Endothelial cell of umbilical vein (primary cell): ENCODE measurements at regions not wholly inside any gene's neighbourhood (a gene's known extent, or its start where the extent isn't known, plus 50 kb on each side); places are given as distances from the start of the nearest gene placed in this dataset.

ENCODE experiments used
- BruUV-seq: library from RNA; stranded (reverse); fragments of 400-500 nt; replicated peaks from 2 replicates; lab custom pipeline; 2021; lab: Mats Ljungman, UMichigan
- CTCF ChIA-PET: fragments of 300-600, 350-600 bp; sonication (Branson Sonifier 250); formaldehyde crosslinking; loops from one replicate; lab custom pipeline; 2021; ENCODE audit warnings: antibody characterized with exemption, inconsistent platforms; lab: Charles Lee
- POLR2A ChIA-PET: fragments of 300-600, 350-600 bp; sonication (Branson Sonifier 250); formaldehyde crosslinking; loops from one replicate; lab custom pipeline; 2021; ENCODE audit warnings: antibody characterized with exemption, inconsistent platforms; lab: Charles Lee
- DNase-seq: peaks from one replicate; pipeline ENCODE4 v3.0.0-alpha.2; 2011; ENCODE audit warnings: low read depth, low spot score
- FAIRE-seq: peaks from 2 replicates; lab custom pipeline; 2011; peaks lifted over from hg19 to GRCh38; lab: Jason Lieb, UNC
- H2AFZ ChIP-seq: 2 replicates; pipeline ENCODE4 v1.6.0; 2012; ENCODE audit warnings: low read depth, low read length, control low read depth, inconsistent platforms
- H3K27ac ChIP-seq: 2 replicates; pipeline ENCODE4 v1.5.1; 2011; ENCODE audit warnings: low read depth, mild to moderate bottlenecking, control low read depth, low read length, moderate library complexity; ENCODE audit not compliant: insufficient read depth
- H3K27me3 ChIP-seq, 2 experiments: 2 replicates each; pipeline versions ENCODE4 v1.6.0 to v1.6.1; 2011; ENCODE audit warnings: low read length in 2 of 2, mixed read lengths in 1 of 2; ENCODE audit not compliant: control insufficient read depth in 2 of 2, insufficient read depth in 2 of 2
- H3K36me3 ChIP-seq, 2 experiments: 2 replicates in 1 of 2; 3 replicates in 1 of 2; pipeline ENCODE4 v1.5.1; 2011; ENCODE audit warnings: low read length in 2 of 2, mild to moderate bottlenecking in 1 of 2, moderate library complexity in 1 of 2; ENCODE audit not compliant: control insufficient read depth in 2 of 2, insufficient read depth in 2 of 2; ENCODE audit errors: extremely low read depth in 1 of 2
- H3K4me1 ChIP-seq: 3 replicates; pipeline ENCODE4 v1.5.1; 2011; ENCODE audit warnings: mild to moderate bottlenecking, low read length; ENCODE audit not compliant: control insufficient read depth, insufficient read depth; ENCODE audit errors: extremely low read depth
- H3K4me2 ChIP-seq: 2 replicates; pipeline ENCODE4 v1.6.1; 2011; ENCODE audit warnings: low read length, control low read depth, mixed read lengths; ENCODE audit not compliant: insufficient read depth
- H3K4me3 ChIP-seq, 3 experiments: fragments of 200-600 bp in 1 of 3; sonication (generic), shearing (Covaris generic) in 1 of 3; replicated peaks in 1 of 3; 2 replicates each; pipeline ENCODE4 v1.5.1; 2011 to 2016; ENCODE audit warnings: control low read depth in 3 of 3, low read length in 3 of 3, mild to moderate bottlenecking in 2 of 3, inconsistent platforms in 1 of 3, low read depth in 1 of 3, moderate library complexity in 1 of 3; ENCODE audit not compliant: insufficient read depth in 1 of 3
- H3K79me2 ChIP-seq: 2 replicates; pipeline ENCODE4 v1.6.0; 2012; ENCODE audit warnings: low read length, inconsistent platforms; ENCODE audit not compliant: control insufficient read depth, insufficient read depth
- H3K9ac ChIP-seq: replicated peaks from 2 replicates; pipeline ENCODE3; 2011; ENCODE audit warnings: low read length, control low read depth; ENCODE audit not compliant: insufficient read depth; ENCODE audit errors: extremely low read depth
- H3K9me1 ChIP-seq: replicated peaks from 3 replicates; pipeline ENCODE4 v1.6.0; 2011; ENCODE audit warnings: mild to moderate bottlenecking, low read length; ENCODE audit not compliant: control insufficient read depth, insufficient read depth; ENCODE audit errors: extremely low read depth
- H3K9me3 ChIP-seq: replicated peaks from 2 replicates; pipeline ENCODE4 v1.5.1; 2012; ENCODE audit warnings: low read length, inconsistent platforms; ENCODE audit not compliant: control insufficient read depth, insufficient read depth
- H4K20me1 ChIP-seq: replicated peaks from 2 replicates; pipeline ENCODE3; 2011; ENCODE audit warnings: mild to moderate bottlenecking, low read length; ENCODE audit not compliant: control insufficient read depth, insufficient read depth; ENCODE audit errors: extremely low read depth
- CTCF ChIP-seq, 2 donors: IDR thresholded peaks; 1 replicate in 1 of 2; 2 replicates in 1 of 2; pipeline ENCODE4 v1.5.1; 2011; ENCODE audit warnings: low read length in 2 of 2, mild to moderate bottlenecking in 2 of 2, moderate library complexity in 2 of 2, control low read depth in 1 of 2, inconsistent platforms in 1 of 2, low read depth in 1 of 2; ENCODE audit not compliant: insufficient read depth in 1 of 2; ENCODE audit errors: extremely low read depth in 1 of 2
- EZH2 ChIP-seq: IDR thresholded peaks from 2 replicates; pipeline ENCODE4 v1.6.1; 2012; ENCODE audit warnings: borderline replicate concordance, low read depth, mild to moderate bottlenecking, moderate library complexity, low read length, inconsistent platforms; ENCODE audit not compliant: severe bottlenecking
- FOS ChIP-seq: IDR thresholded peaks from 2 replicates; pipeline ENCODE4 v1.6.1; 2011; ENCODE audit warnings: mild to moderate bottlenecking, low read length, moderate library complexity, borderline replicate concordance; ENCODE audit not compliant: insufficient read depth
- GATA2 ChIP-seq: IDR thresholded peaks from 2 replicates; pipeline ENCODE4 v1.7.0; 2011; ENCODE audit warnings: low read depth, mild to moderate bottlenecking, moderate library complexity, mixed read lengths, low read length; ENCODE audit not compliant: insufficient read length, insufficient read depth
- JUN ChIP-seq: IDR thresholded peaks from 2 replicates; pipeline ENCODE4 v1.6.1; 2011; ENCODE audit warnings: borderline replicate concordance, low read depth; ENCODE audit not compliant: insufficient read length, insufficient read depth
- MAX ChIP-seq: IDR thresholded peaks from 2 replicates; pipeline ENCODE4 v1.6.1; 2011; ENCODE audit not compliant: insufficient read depth, insufficient read length
- MYC ChIP-seq: IDR thresholded peaks from one replicate; pipeline ENCODE4 v1.6.1; 2011; ENCODE audit warnings: mild to moderate bottlenecking, low read depth, low read length
- POLR2A ChIP-seq: IDR thresholded peaks from 2 replicates; pipeline ENCODE4 v1.6.1; 2012; ENCODE audit warnings: low read depth, mild to moderate bottlenecking, control low read depth, low read length
- POLR2AphosphoS5 ChIP-seq: IDR thresholded peaks from 2 replicates; pipeline ENCODE4 v1.6.1; 2012; ENCODE audit warnings: low read depth, mild to moderate bottlenecking, control low read depth, low read length, moderate library complexity; ENCODE audit not compliant: insufficient read depth
- dilution Hi-C: fragments of 300-500 bp; cut with MboI; formaldehyde crosslinking; loops from one replicate; pipeline ENCODE4 v1.15.0; 2019; ENCODE audit warnings: low sequenced_read_pairs; ENCODE audit not compliant: extremely low pct_ligation_motif_present
- intact Hi-C: fragments of 100-400 bp; cut with micrococcal nuclease; formaldehyde crosslinking; loops from one replicate; pipeline ENCODE4 v1.10.0; 2022

- no peaks in the 10 kb centered on the region for H3K9me3 ChIP-seq
- H3K4me3 ChIP-seq = no peak overlapping the region
- DNase-seq (no peak), FAIRE-seq (no peak)
- dilution Hi-C loops (no loop called here), intact Hi-C loops (no loop called here)
- ChIA-PET POLR2A (no interaction called here), CTCF (no interaction called here)
- H3K9ac ChIP-seq = no peak overlapping the region
- no peaks in the 10 kb centered on the region for H3K79me2 ChIP-seq
- no peak overlapping the region for H2AFZ ChIP-seq
- no peaks in the 10 kb centered on the region for H3K9me1 ChIP-seq
- no peaks in the 10 kb centered on the region for H3K36me3 ChIP-seq
- TF ChIP-seq JUN = no peak
- TF ChIP-seq EZH2 = no peak
- no peak for TF ChIP-seq POLR2A
- TF ChIP-seq MYC = no peak
- no peak for TF ChIP-seq MAX
- TF ChIP-seq POLR2AphosphoS5 = no peak
- no peak for TF ChIP-seq CTCF (IDR thresholded peaks at IDR 0.05; ENCODE audit: extremely low read depth in 1 of 2, insufficient read depth in 1 of 2, low read depth in 1 of 2, low read length in 2 of 2)
- no peak for TF ChIP-seq GATA2
- TF ChIP-seq FOS = no peak
- no peaks in the 10 kb centered on the region for H3K27me3 ChIP-seq
- no TSS peak for BruUV-seq
- H3K4me1 ChIP-seq = no peaks in the 10 kb centered on the region
- no peaks in the 10 kb centered on the region for H4K20me1 ChIP-seq
- H3K4me2 ChIP-seq = no peak overlapping the region
- no peak overlapping the region for H3K27ac ChIP-seq
Measured at GRCh38 chr4:187251896-187252295, 528.2 kb upstream of the FAT1 start.
